B cell (primary cell): ENCODE measurements at regions not wholly inside any gene's neighbourhood (a gene's known extent, or its start where the extent isn't known, plus 50 kb on each side); places are given as distances from the start of the nearest gene placed in this dataset.

ENCODE experiments used
- ATAC-seq: fragments of 200-7000 bp; cut with Tn5 transposase; one replicate; pipeline ENCODE4 v1.10.0; 2021; ENCODE audit warnings: low read depth, mild to moderate bottlenecking, moderate number of reproducible peaks, moderate library complexity
- CTCF ChIA-PET: fragments of 350-600 bp; sonication (Branson Sonifier 250); formaldehyde crosslinking; loops from one replicate; lab custom pipeline; 2021; ENCODE audit warnings: antibody characterized with exemption, inconsistent platforms; lab: Charles Lee
- POLR2A ChIA-PET: fragments of 350-600 bp; sonication (Branson Sonifier 250); formaldehyde crosslinking; loops from one replicate; lab custom pipeline; 2021; ENCODE audit warnings: antibody characterized with exemption; lab: Charles Lee
- DNase-seq: peaks from one replicate; pipeline ENCODE4 v3.0.0; 2013
- H2AFZ ChIP-seq: 2 replicates; pipeline ENCODE4 v1.6.1; 2012; ENCODE audit warnings: mild to moderate bottlenecking, low read depth, low read length; ENCODE audit not compliant: insufficient read depth, poor library complexity, severe bottlenecking
- H3K27ac ChIP-seq, 2 donors: 1 replicate in 1 of 2; 2 replicates in 1 of 2; pipeline ENCODE4 v1.5.1; 2012 to 2013; ENCODE audit warnings: low read length in 2 of 2, mild to moderate bottlenecking in 2 of 2, moderate library complexity in 1 of 2
- H3K27me3 ChIP-seq, 4 experiments: fragments of 200-600 bp in 1 of 4; sonication (generic) in 1 of 4; replicated peaks in 1 of 4; 1 replicate in 2 of 4; 2 replicates in 2 of 4; pipeline versions ENCODE4 v1.6.1 to v1.7.0; 2013 to 2016; ENCODE audit warnings: low read length in 3 of 4, mild to moderate bottlenecking in 2 of 4, mixed read lengths in 1 of 4, moderate library complexity in 1 of 4; ENCODE audit not compliant: insufficient read depth in 4 of 4, control insufficient read depth in 3 of 4; ENCODE audit errors: control extremely low read depth in 1 of 4
- H3K36me3 ChIP-seq, 2 experiments: replicated peaks in 1 of 2; 1 replicate in 1 of 2; 2 replicates in 1 of 2; pipeline versions ENCODE4 v1.6.1 to v1.7.1; 2013; ENCODE audit warnings: low read length in 1 of 2; ENCODE audit not compliant: insufficient read depth in 2 of 2, control insufficient read depth in 1 of 2; ENCODE audit errors: control extremely low read depth in 1 of 2, extremely low read depth in 1 of 2
- H3K4me1 ChIP-seq, 2 donors: fragments of 200-600 bp in 1 of 2; sonication (generic) in 1 of 2; 1 replicate in 1 of 2; 2 replicates in 1 of 2; pipeline versions ENCODE4 v1.5.1 to v1.6.1; 2013 to 2017; ENCODE audit warnings: low read length in 2 of 2; ENCODE audit not compliant: control insufficient read depth in 2 of 2, insufficient read depth in 2 of 2
- H3K4me2 ChIP-seq: replicated peaks from 2 replicates; pipeline ENCODE3; 2012; ENCODE audit warnings: mild to moderate bottlenecking, low read depth, low read length; ENCODE audit not compliant: poor library complexity, severe bottlenecking
- H3K4me3 ChIP-seq, 5 experiments: fragments of 200-600 bp in 1 of 5; sonication (generic) in 1 of 5; 1 replicate in 3 of 5; 2 replicates in 2 of 5; pipeline versions ENCODE4 v1.5.1 to v1.7.0; 2011 to 2016; ENCODE audit warnings: low read length in 4 of 5, mild to moderate bottlenecking in 4 of 5, low read depth in 2 of 5, control low read depth in 1 of 5, moderate library complexity in 1 of 5; ENCODE audit not compliant: insufficient read depth in 1 of 5; ENCODE audit errors: control extremely low read depth in 1 of 5, extremely low read depth in 1 of 5
- H3K79me2 ChIP-seq: fragments of 200-600 bp; sonication (generic); one replicate; pipeline ENCODE4 v1.6.0; 2016; ENCODE audit warnings: low read length; ENCODE audit not compliant: control insufficient read depth, insufficient read depth
- H3K9ac ChIP-seq: fragments of 200-600 bp; sonication (generic); 2 replicates; pipeline ENCODE4 v1.6.1; 2017; ENCODE audit warnings: mild to moderate bottlenecking, low read length, moderate library complexity
- H3K9me3 ChIP-seq, 3 donors: one replicate each; pipeline versions ENCODE4 v1.6.1 to v1.7.1; 2013; ENCODE audit warnings: low read length in 2 of 3; ENCODE audit not compliant: control insufficient read depth in 2 of 3, insufficient read depth in 1 of 3; ENCODE audit errors: control extremely low read depth in 1 of 3
- H4K20me1 ChIP-seq: 2 replicates; pipeline ENCODE4 v1.6.0; 2012; ENCODE audit warnings: mild to moderate bottlenecking, low read length; ENCODE audit not compliant: insufficient read depth, control insufficient read depth, poor library complexity, severe bottlenecking
- H3K27ac Mint-ChIP-seq: one replicate; pipeline ENCODE4 v1.8.0; 2021; ENCODE audit warnings: mixed read lengths
- H3K27me3 Mint-ChIP-seq: one replicate; pipeline ENCODE4 v1.8.0; 2021; ENCODE audit warnings: mixed read lengths
- H3K4me1 Mint-ChIP-seq: one replicate; pipeline ENCODE4 v1.8.0; 2021; ENCODE audit warnings: mixed read lengths
- H3K4me3 Mint-ChIP-seq: one replicate; pipeline ENCODE4 v1.8.0; 2021; ENCODE audit warnings: mixed read lengths
- H3K9me3 Mint-ChIP-seq: one replicate; pipeline ENCODE4 v1.8.0; 2022; ENCODE audit warnings: mixed read lengths; ENCODE audit not compliant: insufficient read depth
- EZH2 ChIP-seq: IDR thresholded peaks from 2 replicates; pipeline ENCODE4 v1.6.1; 2012; ENCODE audit warnings: borderline replicate concordance, low read depth, mild to moderate bottlenecking, moderate library complexity, low read length; ENCODE audit not compliant: insufficient read depth, poor library complexity, severe bottlenecking
- WGBS: methylation state at CpG from one replicate; pipeline ENCODE4 v1.1.5; 2013; ENCODE audit warnings: missing lambda C conversion rate; ENCODE audit not compliant: insufficient coverage; 5-methylcytosine and 5-hydroxymethylcytosine counted together
- intact Hi-C: fragments of 100-400 bp; cut with micrococcal nuclease; formaldehyde crosslinking; loops from one replicate; pipeline ENCODE4 v1.10.0; 2022
- TF ChIP-seq, protein P1 (sequence below): fragments of 200-600 bp; IDR thresholded peaks from one replicate; pipeline ENCODE4 v1.8.0; 2022; ENCODE audit warnings: antibody characterized with exemption, mild to moderate bottlenecking

DNA sequence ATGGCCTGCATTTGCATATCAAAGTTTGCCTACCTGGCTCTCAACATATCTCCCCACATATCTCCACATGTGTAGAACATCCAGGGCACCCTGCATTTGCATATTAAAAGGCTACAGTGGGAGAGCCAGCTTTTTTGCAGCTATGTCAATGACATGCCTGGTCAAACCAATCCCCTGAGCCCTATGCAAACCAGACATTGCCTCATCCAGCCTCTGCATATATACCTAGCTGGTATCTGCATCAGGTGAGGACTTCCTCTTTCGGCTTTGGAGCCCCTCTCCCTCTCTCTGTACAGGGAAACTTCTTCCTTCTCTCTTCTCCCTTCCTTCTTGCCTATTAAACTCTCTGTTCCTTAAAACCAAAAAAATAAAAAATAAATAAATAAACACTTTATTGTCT, 142.7 kb upstream of the STEAP4 start:
- Mint-ChIP-seq H3K9me3 (no peaks in the 10 kb centered on the region), H3K27me3 (no peaks in the 10 kb centered on the region), H3K4me3 (no peak overlapping the region), H3K4me1 (no peaks in the 10 kb centered on the region), H3K27ac (no peak overlapping the region)
- TF ChIP-seq, protein P1, sequence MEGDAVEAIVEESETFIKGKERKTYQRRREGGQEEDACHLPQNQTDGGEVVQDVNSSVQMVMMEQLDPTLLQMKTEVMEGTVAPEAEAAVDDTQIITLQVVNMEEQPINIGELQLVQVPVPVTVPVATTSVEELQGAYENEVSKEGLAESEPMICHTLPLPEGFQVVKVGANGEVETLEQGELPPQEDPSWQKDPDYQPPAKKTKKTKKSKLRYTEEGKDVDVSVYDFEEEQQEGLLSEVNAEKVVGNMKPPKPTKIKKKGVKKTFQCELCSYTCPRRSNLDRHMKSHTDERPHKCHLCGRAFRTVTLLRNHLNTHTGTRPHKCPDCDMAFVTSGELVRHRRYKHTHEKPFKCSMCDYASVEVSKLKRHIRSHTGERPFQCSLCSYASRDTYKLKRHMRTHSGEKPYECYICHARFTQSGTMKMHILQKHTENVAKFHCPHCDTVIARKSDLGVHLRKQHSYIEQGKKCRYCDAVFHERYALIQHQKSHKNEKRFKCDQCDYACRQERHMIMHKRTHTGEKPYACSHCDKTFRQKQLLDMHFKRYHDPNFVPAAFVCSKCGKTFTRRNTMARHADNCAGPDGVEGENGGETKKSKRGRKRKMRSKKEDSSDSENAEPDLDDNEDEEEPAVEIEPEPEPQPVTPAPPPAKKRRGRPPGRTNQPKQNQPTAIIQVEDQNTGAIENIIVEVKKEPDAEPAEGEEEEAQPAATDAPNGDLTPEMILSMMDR = no peak
- no peak for TF ChIP-seq EZH2
- ChIA-PET CTCF (no interaction called here), POLR2A (no interaction called here)
- no CpG with 5 or more reads among the region's 1 CpG for WGBS
- Histone ChIP-seq H3K9ac (no peak overlapping the region), H2AFZ (no peak overlapping the region), H3K4me1 (no peaks in the 10 kb centered on the region), H3K79me2 (no peaks in the 10 kb centered on the region), H3K36me3 (no peaks in the 10 kb centered on the region), H3K27me3 (no peaks in the 10 kb centered on the region), H4K20me1 (no peaks in the 10 kb centered on the region), H3K27ac (no peak overlapping the region), H3K4me3 (no peak overlapping the region), H3K9me3 (no peaks in the 10 kb centered on the region), H3K4me2 (no peak overlapping the region)
- DNase-seq (no peak), ATAC-seq (no peak)
- intact Hi-C loops = no loop called here

DNA sequence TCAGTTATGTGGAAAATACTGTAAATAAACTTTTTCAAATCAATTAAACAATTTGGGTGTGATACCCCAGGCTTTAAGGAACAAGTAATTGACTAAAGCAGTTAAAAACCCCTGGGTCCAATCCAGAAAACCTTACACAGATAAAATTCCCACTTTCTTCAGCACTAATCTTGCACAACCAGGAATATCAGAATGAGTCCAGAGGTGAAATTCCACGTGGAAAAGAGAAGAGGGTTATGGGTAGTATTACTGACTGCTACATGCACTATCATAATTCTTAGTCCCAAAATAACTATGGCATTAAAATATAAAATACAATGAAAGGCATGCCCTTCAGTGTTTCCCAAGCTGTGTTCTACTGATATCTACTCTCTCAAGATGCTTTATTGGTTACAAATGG, 135.7 kb upstream of the STEAP4 start:
- no peak overlapping the region for H2AFZ ChIP-seq
- no peaks in the 10 kb centered on the region for H3K4me1 ChIP-seq
- Mint-ChIP-seq H3K27me3 (no peaks in the 10 kb centered on the region), H3K9me3 (no peaks in the 10 kb centered on the region), H3K27ac (no peak overlapping the region), H3K4me3 (no peak overlapping the region), H3K4me1 (no peaks in the 10 kb centered on the region)
- H3K36me3 ChIP-seq = no peaks in the 10 kb centered on the region
- no peaks in the 10 kb centered on the region for H3K9me3 ChIP-seq
- H3K79me2 ChIP-seq = no peaks in the 10 kb centered on the region
- H3K4me3 ChIP-seq = no peak overlapping the region
- ATAC-seq (no peak), DNase-seq (no peak)
- ChIA-PET POLR2A (no interaction called here), CTCF (no interaction called here)
- intact Hi-C loops = no loop called here
- no peak overlapping the region for H3K27ac ChIP-seq
- H3K4me2 ChIP-seq = no peak overlapping the region
- no peaks in the 10 kb centered on the region for H4K20me1 ChIP-seq
- WGBS = no CpG with 5 or more reads among the region's 1 CpG
- no peaks in the 10 kb centered on the region for H3K27me3 ChIP-seq
- H3K9ac ChIP-seq = no peak overlapping the region
- no peak for TF ChIP-seq EZH2
- TF ChIP-seq, protein P1 = no peak
